Fibroblast of upper back skin (primary cell): ENCODE measurements at regions not wholly inside any gene's neighbourhood (a gene's known extent, or its start where the extent isn't known, plus 50 kb on each side); places are given as distances from the start of the nearest gene placed in this dataset.

Source experiments
- DNase-seq: peaks from one replicate; pipeline ENCODE4 v3.0.0-alpha.2; 2013

GRCh38 chr2:200054681-200055468, 99.5 kb downstream of the MAIP1 start:
- DNase-seq: no peak

- DNase-seq: no peak
Measured at GRCh38 chr2:200056105-200056504, 100.7 kb downstream of the MAIP1 start.

GRCh38 chr2:200063155-200063554, 107.8 kb downstream of the MAIP1 start:
- no peak for DNase-seq

- no peak for DNase-seq
Measured at GRCh38 chr2:200064879-200065278, 109.5 kb downstream of the MAIP1 start.

- DNase-seq: no peak
Measured at GRCh38 chr2:200065477-200065876, 110.1 kb downstream of the MAIP1 start.

GRCh38 chr2:200066417-200066816, 111.0 kb downstream of the MAIP1 start:
- no peak for DNase-seq

GRCh38 chr2:200068642-200069041, 113.3 kb downstream of the MAIP1 start:
- DNase-seq: no peak

- DNase-seq: peak; percentile 81
Measured at GRCh38 chr2:200077210-200077650, 121.8 kb downstream of the MAIP1 start.

- peak; percentile 92 for DNase-seq
Measured at GRCh38 chr2:200077838-200078237, 122.5 kb downstream of the MAIP1 start.

GRCh38 chr2:200079356-200079755, 124.0 kb downstream of the MAIP1 start:
- DNase-seq: no peak

- peak; percentile 66 for DNase-seq
Measured at GRCh38 chr2:200081236-200081635, 125.9 kb downstream of the MAIP1 start.

GRCh38 chr2:200081811-200082210, 126.4 kb downstream of the MAIP1 start:
- no peak for DNase-seq

GRCh38 chr2:200084036-200084435, 128.7 kb downstream of the MAIP1 start:
- no peak for DNase-seq

- peak; percentile 59 for DNase-seq
Measured at GRCh38 chr2:200086911-200087310, 131.5 kb downstream of the MAIP1 start.

GRCh38 chr2:200087451-200087850, 132.1 kb downstream of the MAIP1 start:
- DNase-seq: no peak

GRCh38 chr2:200089040-200089755, 133.8 kb downstream of the MAIP1 start:
- peak; percentile 40 for DNase-seq

GRCh38 chr2:200089756-200090109, 134.4 kb downstream of the MAIP1 start:
- no peak for DNase-seq

- DNase-seq: no peak
Measured at GRCh38 chr2:200090683-200091082, 135.3 kb downstream of the MAIP1 start.

GRCh38 chr2:200091126-200091525, 135.7 kb downstream of the MAIP1 start:
- no peak for DNase-seq

- DNase-seq: no peak
Measured at GRCh38 chr2:200092235-200092634, 136.9 kb downstream of the MAIP1 start.

GRCh38 chr2:200095436-200095835, 140.1 kb downstream of the MAIP1 start:
- DNase-seq: peak; percentile 36

GRCh38 chr2:200099256-200099655, 143.9 kb downstream of the MAIP1 start:
- DNase-seq: no peak

- DNase-seq: no peak
Measured at GRCh38 chr2:200100027-200100426, 144.6 kb downstream of the MAIP1 start.

- no peak for DNase-seq
Measured at GRCh38 chr2:200101922-200102321, 146.5 kb downstream of the MAIP1 start.
